ENCODE measurements at regions not wholly inside any gene's neighbourhood (a gene's known extent, or its start where the extent isn't known, plus 50 kb on each side); places are given as distances from the start of the nearest gene placed in this dataset.

GRCh38 chr5:158179271-158179670 is 320.3 kb upstream of the CLINT1 start:
- intact Hi-C loops (cut with micrococcal nuclease): no loop called here
- no peaks in the 10 kb centered on the region for H3K36me3 Mint-ChIP-seq (ENCODE audit: low read depth)

DNA sequence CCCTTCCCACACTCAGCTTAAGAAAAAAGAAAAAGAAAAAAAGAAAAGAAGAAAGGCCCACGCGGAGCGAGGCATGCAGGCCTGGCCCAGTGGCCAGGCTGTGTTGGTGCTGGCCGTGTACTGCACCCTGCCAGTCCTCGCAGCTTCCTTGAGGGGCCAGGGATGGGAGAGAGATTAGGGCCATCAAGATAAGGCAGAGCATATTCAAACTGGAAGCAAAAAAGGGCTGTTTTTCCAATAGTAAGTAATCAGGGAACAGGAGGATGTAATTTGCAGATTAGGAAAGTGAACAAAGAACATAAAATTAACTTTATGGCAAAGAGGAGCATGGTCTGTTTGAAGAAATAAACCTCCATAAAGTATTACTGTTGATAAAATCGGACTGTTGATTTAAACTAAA is 319.6 kb upstream of the CLINT1 start:
- Mint-ChIP-seq H3K4me3 (no peak overlapping the region), H3K27me3 (no peaks in the 10 kb centered on the region), H3K4me1 (ENCODE audit: low read depth) (peaks cover 8% of the 10 kb centered on the region), H3K36me3 (ENCODE audit: low read depth) (no peaks in the 10 kb centered on the region), H3K9me3 (no peaks in the 10 kb centered on the region), H3K27ac (no peak overlapping the region)
- intact Hi-C loops (cut with micrococcal nuclease): no loop called here

More at GRCh38 chr5:158179271-158179670, 320.3 kb upstream of the CLINT1 start:
- peaks cover 3% of the 10 kb centered on the region for H3K9me3 Mint-ChIP-seq
- no peak overlapping the region for H3K4me3 Mint-ChIP-seq
- H3K27ac Mint-ChIP-seq: no peak overlapping the region
- no peaks in the 10 kb centered on the region for H3K27me3 Mint-ChIP-seq
- H3K4me1 Mint-ChIP-seq (ENCODE audit: low read depth): peaks cover 8% of the 10 kb centered on the region

GRCh38 chr5:158177146-158177545 is 318.2 kb upstream of the CLINT1 start:
- H3K27ac Mint-ChIP-seq: no peak overlapping the region
- no peaks in the 10 kb centered on the region for H3K9me3 Mint-ChIP-seq
- H3K4me3 Mint-ChIP-seq: no peak overlapping the region
- H3K27me3 Mint-ChIP-seq: no peaks in the 10 kb centered on the region
- peaks cover 8% of the 10 kb centered on the region for H3K4me1 Mint-ChIP-seq (ENCODE audit: low read depth)
- intact Hi-C loops (cut with micrococcal nuclease): no loop called here
- no peaks in the 10 kb centered on the region for H3K36me3 Mint-ChIP-seq (ENCODE audit: low read depth)

GRCh38 chr5:158175934-158176481 is 317.1 kb upstream of the CLINT1 start:
- H3K27me3 Mint-ChIP-seq: no peaks in the 10 kb centered on the region
- H3K4me1 Mint-ChIP-seq (ENCODE audit: low read depth): peaks cover 8% of the 10 kb centered on the region
- H3K9me3 Mint-ChIP-seq: no peaks in the 10 kb centered on the region
- no peak overlapping the region for H3K27ac Mint-ChIP-seq
- H3K4me3 Mint-ChIP-seq: no peak overlapping the region
- intact Hi-C loops (cut with micrococcal nuclease): loop anchor here (1.0 kb wide), 2 partner anchors 519 to 931 kb away; no protein-coding TSS in a partner anchor
- no peaks in the 10 kb centered on the region for H3K36me3 Mint-ChIP-seq (ENCODE audit: low read depth)

DNA sequence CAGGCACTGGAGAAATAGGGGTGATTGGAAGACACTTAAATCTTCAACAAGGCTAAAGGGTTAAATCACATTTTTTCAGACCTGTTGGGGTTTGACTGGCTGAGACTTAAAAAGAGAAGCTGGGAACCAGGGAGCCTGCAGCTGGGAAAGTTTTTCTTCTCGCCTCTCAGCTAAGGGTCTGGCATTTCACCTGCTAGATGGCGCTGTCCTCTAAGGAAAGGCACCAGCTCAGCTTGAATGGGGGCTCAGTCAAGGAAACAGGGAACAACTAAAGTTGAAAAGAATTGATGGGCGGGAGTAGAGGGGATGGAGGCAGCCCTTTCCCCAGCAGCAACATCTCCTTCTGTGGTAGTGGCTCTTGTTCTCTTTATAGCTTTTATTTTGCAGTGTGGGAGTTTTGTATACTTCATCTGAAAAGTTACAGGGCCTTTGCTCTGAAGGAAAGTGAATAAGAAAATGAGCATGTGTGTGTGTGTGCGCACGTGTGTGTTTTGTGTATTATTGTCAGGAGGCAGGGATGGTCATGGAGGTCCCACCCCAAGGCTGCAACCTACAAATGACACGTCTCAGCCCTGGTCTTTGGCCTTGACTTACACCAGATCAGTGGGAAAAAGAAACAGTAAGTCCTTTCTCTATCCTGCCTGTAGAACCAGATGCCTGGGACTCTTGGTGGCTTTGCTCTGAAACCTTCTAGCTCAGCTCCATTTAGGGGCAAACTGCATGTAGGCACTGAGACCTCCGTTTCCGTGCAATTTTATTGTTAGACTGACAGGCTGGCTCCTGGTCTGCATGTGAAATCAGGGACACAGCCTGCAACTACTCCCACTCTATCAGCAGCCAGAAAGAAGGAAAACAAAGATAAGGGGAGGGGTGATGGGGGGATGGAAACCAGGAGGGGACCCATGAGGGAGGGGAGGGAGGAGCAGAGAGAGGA is 316.2 kb upstream of the CLINT1 start:
- intact Hi-C loops (cut with micrococcal nuclease): loop anchor here (1.0 kb wide), 2 partner anchors 520 to 932 kb away; no protein-coding TSS in a partner anchor
- H3K27me3 Mint-ChIP-seq: no peaks in the 10 kb centered on the region
- no peak overlapping the region for H3K4me3 Mint-ChIP-seq
- H3K27ac Mint-ChIP-seq: no peak overlapping the region
- peaks cover 8% of the 10 kb centered on the region for H3K4me1 Mint-ChIP-seq (ENCODE audit: low read depth)
- H3K36me3 Mint-ChIP-seq (ENCODE audit: low read depth): no peaks in the 10 kb centered on the region
- H3K9me3 Mint-ChIP-seq: no peaks in the 10 kb centered on the region

GRCh38 chr5:158174026-158174425 is 315.1 kb upstream of the CLINT1 start:
- intact Hi-C loops (cut with micrococcal nuclease): no loop called here
- Mint-ChIP-seq H3K9me3 (no peaks in the 10 kb centered on the region), H3K27me3 (peaks cover 2% of the 10 kb centered on the region), H3K4me1 (ENCODE audit: low read depth) (peaks cover 8% of the 10 kb centered on the region), H3K27ac (no peak overlapping the region), H3K4me3 (no peak overlapping the region), H3K36me3 (ENCODE audit: low read depth) (no peaks in the 10 kb centered on the region)

DNA sequence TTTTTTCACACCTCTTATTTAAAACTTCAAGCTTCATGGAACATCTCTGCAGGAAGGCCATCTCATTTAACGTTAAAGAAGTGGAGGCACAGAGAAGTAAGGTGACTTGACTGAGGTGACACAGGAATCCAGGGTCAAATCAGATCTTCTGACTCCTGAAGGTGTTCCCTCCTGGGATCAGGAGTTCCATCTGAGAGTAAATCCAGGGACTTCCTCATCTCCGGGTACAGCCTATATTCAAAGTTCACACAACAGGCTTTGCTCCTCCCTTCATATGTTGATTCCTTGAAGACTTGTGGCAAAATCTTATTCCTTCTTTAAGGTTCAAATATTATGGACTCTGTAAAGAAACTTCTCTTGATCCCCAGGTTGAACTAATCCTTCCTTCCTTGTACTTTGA is 313.1 kb upstream of the CLINT1 start:
- peaks cover 2% of the 10 kb centered on the region for H3K27me3 Mint-ChIP-seq
- no peaks in the 10 kb centered on the region for H3K9me3 Mint-ChIP-seq
- intact Hi-C loops (cut with micrococcal nuclease): no loop called here

DNA sequence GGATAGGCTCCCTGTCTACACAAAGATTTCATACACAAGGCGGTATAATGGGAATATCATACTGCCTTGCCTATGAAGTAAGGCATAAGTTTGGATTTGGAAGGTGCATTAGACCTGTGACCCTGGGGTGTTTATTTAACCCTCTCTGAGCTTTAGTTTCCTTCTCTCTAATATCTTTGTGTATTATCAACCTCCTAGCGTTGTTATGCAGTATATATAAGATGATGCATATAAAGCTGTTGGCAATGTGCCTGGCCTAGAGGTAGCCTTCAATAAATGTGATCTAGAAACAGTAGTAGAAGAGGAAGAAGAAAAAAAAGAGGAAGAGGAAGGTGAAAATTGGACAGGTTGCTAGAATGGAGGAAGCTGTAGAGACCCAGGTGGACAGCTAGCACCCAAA is 311.6 kb upstream of the CLINT1 start:
- Mint-ChIP-seq H3K4me3 (no peak overlapping the region), H3K27ac (no peak overlapping the region), H3K4me1 (ENCODE audit: low read depth) (peaks cover under 1% of the 10 kb centered on the region), H3K36me3 (ENCODE audit: low read depth) (no peaks in the 10 kb centered on the region), H3K9me3 (no peaks in the 10 kb centered on the region), H3K27me3 (peaks cover 2% of the 10 kb centered on the region)
- intact Hi-C loops (cut with micrococcal nuclease): no loop called here

More for the DNA sequence above, 313.1 kb upstream of the CLINT1 start:
- H3K27ac Mint-ChIP-seq: no peak overlapping the region
- H3K4me1 Mint-ChIP-seq (ENCODE audit: low read depth): peaks cover 8% of the 10 kb centered on the region
- H3K4me3 Mint-ChIP-seq: no peak overlapping the region
- H3K36me3 Mint-ChIP-seq (ENCODE audit: low read depth): no peaks in the 10 kb centered on the region

DNA sequence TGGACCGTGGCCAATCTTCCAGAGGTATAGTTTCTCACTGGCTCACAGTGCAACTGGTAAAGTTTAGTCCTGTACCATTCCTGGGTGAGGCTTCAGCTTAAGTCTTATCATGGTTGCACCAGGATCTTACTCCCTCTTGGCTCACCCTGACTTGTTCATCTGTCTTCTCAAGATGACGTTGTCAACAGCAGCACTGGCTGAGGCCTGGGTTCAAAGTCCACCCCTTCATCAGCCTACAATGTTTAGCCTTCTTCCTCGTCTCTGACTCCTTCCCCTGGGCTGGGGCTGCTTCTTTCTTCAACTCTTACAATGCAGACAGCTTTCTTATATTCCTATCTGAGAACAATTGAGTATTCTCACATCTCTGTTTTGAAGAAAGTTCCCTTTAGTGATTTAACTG is 311.1 kb upstream of the CLINT1 start:
- H3K4me3 Mint-ChIP-seq: no peak overlapping the region
- H3K27me3 Mint-ChIP-seq: peaks cover 2% of the 10 kb centered on the region
- H3K27ac Mint-ChIP-seq: no peak overlapping the region
- H3K9me3 Mint-ChIP-seq: no peaks in the 10 kb centered on the region
- intact Hi-C loops (cut with micrococcal nuclease): no loop called here
- H3K36me3 Mint-ChIP-seq (ENCODE audit: low read depth): no peaks in the 10 kb centered on the region
- H3K4me1 Mint-ChIP-seq (ENCODE audit: low read depth): no peaks in the 10 kb centered on the region

GRCh38 chr5:158166424-158166823 is 307.5 kb upstream of the CLINT1 start:
- no peaks in the 10 kb centered on the region for H3K4me1 Mint-ChIP-seq (ENCODE audit: low read depth)
- no peaks in the 10 kb centered on the region for H3K9me3 Mint-ChIP-seq
- peaks cover 2% of the 10 kb centered on the region for H3K27me3 Mint-ChIP-seq
- no peak overlapping the region for H3K27ac Mint-ChIP-seq
- intact Hi-C loops (cut with micrococcal nuclease): no loop called here
- no peak overlapping the region for H3K4me3 Mint-ChIP-seq
- no peaks in the 10 kb centered on the region for H3K36me3 Mint-ChIP-seq (ENCODE audit: low read depth)

GRCh38 chr5:158165647-158166046 is 306.7 kb upstream of the CLINT1 start:
- intact Hi-C loops (cut with micrococcal nuclease): no loop called here
- H3K9me3 Mint-ChIP-seq: no peaks in the 10 kb centered on the region
- H3K4me3 Mint-ChIP-seq: no peak overlapping the region
- H3K36me3 Mint-ChIP-seq (ENCODE audit: low read depth): no peaks in the 10 kb centered on the region
- peaks cover 2% of the 10 kb centered on the region for H3K27me3 Mint-ChIP-seq
- H3K4me1 Mint-ChIP-seq (ENCODE audit: low read depth): no peaks in the 10 kb centered on the region
- H3K27ac Mint-ChIP-seq: no peak overlapping the region

DNA sequence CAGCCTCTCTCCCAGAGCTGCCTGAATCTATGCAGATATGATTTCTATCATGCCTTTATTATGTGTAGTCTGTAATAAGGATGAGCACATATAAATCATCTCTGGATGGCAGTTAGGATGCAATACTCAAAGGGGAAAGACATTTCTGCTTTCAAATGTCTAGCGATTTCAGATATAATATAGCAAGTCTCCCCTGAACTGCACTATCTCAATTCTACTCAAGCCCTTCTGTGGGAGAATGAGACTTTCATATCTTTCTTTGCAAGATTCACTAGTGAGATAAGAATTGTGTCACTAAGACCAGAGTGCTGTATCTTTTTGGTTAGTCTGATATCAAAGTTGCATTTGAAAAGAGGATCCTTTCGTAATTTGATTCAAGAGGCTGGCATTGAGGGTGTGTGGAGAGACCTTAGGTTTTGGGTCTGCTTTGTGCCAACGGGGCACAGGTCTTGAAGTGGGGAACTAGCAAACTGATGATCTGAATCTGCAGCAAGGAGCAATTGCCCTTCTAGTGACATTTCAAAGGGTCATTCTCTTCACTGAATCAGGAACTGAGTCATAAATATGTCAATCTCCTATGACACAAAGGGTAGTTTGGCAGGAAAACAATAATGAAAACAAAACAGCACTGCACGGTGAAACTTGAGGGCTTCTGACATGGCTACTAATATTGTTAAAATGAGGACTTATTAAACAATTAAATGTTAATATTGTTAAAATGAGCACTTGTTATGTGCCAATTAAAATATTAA is 305.5 kb upstream of the CLINT1 start:
- Mint-ChIP-seq H3K27ac (no peak overlapping the region), H3K36me3 (ENCODE audit: low read depth) (no peaks in the 10 kb centered on the region), H3K4me3 (no peak overlapping the region), H3K9me3 (no peaks in the 10 kb centered on the region), H3K27me3 (peaks cover 1% of the 10 kb centered on the region), H3K4me1 (ENCODE audit: low read depth) (peaks cover 4% of the 10 kb centered on the region)
- intact Hi-C loops (cut with micrococcal nuclease): no loop called here

DNA sequence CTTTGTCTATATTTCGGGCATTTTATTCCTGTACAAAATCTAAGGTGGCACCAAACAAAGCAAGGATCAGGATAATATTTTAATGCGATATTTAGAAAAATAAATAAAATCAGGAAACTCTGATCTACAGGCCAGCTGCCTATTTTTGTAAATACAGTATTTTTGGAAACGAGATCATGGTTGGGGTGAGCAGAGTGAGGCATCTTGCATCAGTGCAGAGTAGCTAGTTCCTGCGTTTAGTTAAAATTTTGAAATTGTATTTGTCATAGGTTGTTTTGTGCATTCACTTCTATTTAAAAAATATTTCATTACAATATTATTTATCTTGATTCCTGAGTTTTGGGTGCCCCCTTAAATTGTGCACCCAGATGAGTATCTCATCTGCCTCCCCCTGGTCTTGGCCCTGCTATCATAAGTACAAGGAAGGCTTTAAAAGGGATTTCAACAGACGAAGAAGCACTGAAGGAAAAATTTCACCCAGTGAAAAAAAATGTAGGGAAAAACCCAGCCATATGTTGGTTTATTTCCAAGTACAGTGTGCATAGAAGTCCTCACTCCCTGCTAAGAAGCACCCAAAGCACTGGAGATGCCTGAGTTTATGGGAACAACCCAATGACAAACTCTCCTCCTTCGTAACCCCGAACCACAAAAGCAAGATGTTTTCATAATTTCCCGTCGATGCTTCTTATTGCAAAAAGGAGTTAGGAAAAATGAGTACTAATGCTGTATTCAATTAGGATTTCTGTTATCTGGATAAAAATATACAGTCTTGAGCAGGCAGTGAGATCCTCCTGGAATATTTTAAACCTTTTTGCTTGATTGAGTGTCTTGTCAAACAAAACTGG is 304.7 kb upstream of the CLINT1 start:
- Mint-ChIP-seq H3K27ac (no peak overlapping the region), H3K27me3 (no peaks in the 10 kb centered on the region), H3K4me1 (ENCODE audit: low read depth) (peaks cover 5% of the 10 kb centered on the region), H3K9me3 (no peaks in the 10 kb centered on the region), H3K36me3 (ENCODE audit: low read depth) (no peaks in the 10 kb centered on the region), H3K4me3 (no peak overlapping the region)
- intact Hi-C loops (cut with micrococcal nuclease): no loop called here
